SK-N-SH (cell line): ENCODE measurements at regions not wholly inside any gene's neighbourhood (a gene's known extent, or its start where the extent isn't known, plus 50 kb on each side); places are given as distances from the start of the nearest gene placed in this dataset.
A peak's percentile ranks its signal among the peaks of the same experiment; 100 is the strongest.

Experiments
- CTCF ChIA-PET: fragments of 300-600, 350-600 bp; formaldehyde crosslinking; extraction: SDS; loops from one replicate; lab custom pipeline; 2021; lab: Yijun Ruan, JAX
- POLR2A ChIA-PET: fragments of 350-600 bp; sonication (Branson Sonifier 250); formaldehyde crosslinking; extraction: SDS; loops from one replicate; lab custom pipeline; 2020; ENCODE audit warnings: antibody characterized with exemption, inconsistent platforms; lab: Yijun Ruan, JAX
- DNase-seq: peaks from one replicate; pipeline ENCODE4 v3.0.0; 2012
- H2AFZ ChIP-seq: fragments of 200-600 bp; sonication (generic); 2 replicates; pipeline ENCODE4 v1.8.1; 2016; ENCODE audit warnings: antibody characterized with exemption, mild to moderate bottlenecking, low read depth
- H3F3A ChIP-seq: fragments of 200-600 bp; sonication (generic); replicated peaks from 2 replicates; pipeline ENCODE3; 2016; ENCODE audit warnings: antibody characterized with exemption, mild to moderate bottlenecking; ENCODE audit not compliant: insufficient read depth
- H3K27ac ChIP-seq, 2 experiments: fragments of 200-500 bp in 1 of 2; fragments of 200-600 bp in 1 of 2; sonication (Bioruptor generic) in 1 of 2; sonication (generic), shearing (Covaris generic) in 1 of 2; 2 replicates each; pipeline versions ENCODE4 v1.5.1 to v1.6.1; 2014 to 2016; ENCODE audit warnings: low read depth in 2 of 2, inconsistent platforms in 1 of 2, low read length in 1 of 2, mild to moderate bottlenecking in 1 of 2, mixed read lengths in 1 of 2
- H3K27me3 ChIP-seq: fragments of 200-600 bp; sonication (generic), shearing (Covaris generic); 2 replicates; pipeline ENCODE4 v1.6.1; 2016; ENCODE audit warnings: mixed run types; ENCODE audit not compliant: insufficient read depth
- H3K36me3 ChIP-seq, 2 experiments: fragments of 200-500 bp in 1 of 2; fragments of 200-600 bp in 1 of 2; sonication (Bioruptor generic) in 1 of 2; sonication (generic) in 1 of 2; replicated peaks in 1 of 2; 2 replicates each; pipeline versions ENCODE3 to v1.5.1; 2014 to 2016; ENCODE audit warnings: low read length in 1 of 2, mild to moderate bottlenecking in 1 of 2; ENCODE audit not compliant: insufficient read depth in 2 of 2, control insufficient read depth in 1 of 2
- H3K4me1 ChIP-seq, 2 experiments: fragments of 200-500 bp in 1 of 2; fragments of 200-600 bp in 1 of 2; sonication (Bioruptor generic) in 1 of 2; sonication (generic), shearing (Covaris generic) in 1 of 2; 2 replicates each; pipeline versions ENCODE4 v1.5.1 to v1.6.1; 2014 to 2016; ENCODE audit warnings: low read depth in 1 of 2, low read length in 1 of 2, mixed run types in 1 of 2; ENCODE audit not compliant: insufficient read depth in 2 of 2, control insufficient read depth in 1 of 2
- H3K4me2 ChIP-seq: fragments of 200-600 bp; sonication (generic), shearing (Covaris generic); 2 replicates; pipeline ENCODE4 v1.6.1; 2017; ENCODE audit warnings: mixed run types
- H3K4me3 ChIP-seq, 2 experiments: fragments of 200-500 bp in 1 of 2; fragments of 200-600 bp in 1 of 2; sonication (Bioruptor generic) in 1 of 2; sonication (generic), shearing (Covaris generic) in 1 of 2; 2 replicates each; pipeline versions ENCODE4 v1.5.1 to v1.8.1; 2014 to 2016; ENCODE audit warnings: low read depth in 2 of 2, inconsistent platforms in 1 of 2, low read length in 1 of 2, mild to moderate bottlenecking in 1 of 2, mixed read lengths in 1 of 2, moderate library complexity in 1 of 2
- H3K79me2 ChIP-seq: fragments of 200-600 bp; sonication (generic); 2 replicates; pipeline ENCODE4 v1.8.1; 2017; ENCODE audit warnings: mild to moderate bottlenecking; ENCODE audit not compliant: insufficient read depth
- H3K9ac ChIP-seq: fragments of 200-600 bp; sonication (generic); 2 replicates; pipeline ENCODE4 v1.6.1; 2017; ENCODE audit warnings: mixed run types
- H3K9me2 ChIP-seq: fragments of 200-600 bp; sonication (generic); 2 replicates; pipeline ENCODE4 v1.6.1; 2017; ENCODE audit warnings: mixed run types
- H3K9me3 ChIP-seq: fragments of 200-600 bp; sonication (generic); 2 replicates; pipeline ENCODE4 v1.6.1; 2017; ENCODE audit warnings: mixed run types, mild to moderate bottlenecking, moderate library complexity
- H4K20me1 ChIP-seq: fragments of 200-600 bp; sonication (generic); 2 replicates; pipeline ENCODE4 v1.6.1; 2017; ENCODE audit warnings: mild to moderate bottlenecking, mixed run types; ENCODE audit not compliant: insufficient read depth
- CTCF ChIP-seq: fragments of 200-600 bp; sonication (generic); IDR thresholded peaks from 2 replicates; pipeline ENCODE4 v1.6.1; 2017; ENCODE audit warnings: antibody characterized with exemption, mild to moderate bottlenecking, moderate library complexity
- FOSL2 ChIP-seq: IDR thresholded peaks from 2 replicates; pipeline ENCODE4 v1.4.0; 2012; ENCODE audit warnings: low read depth, mild to moderate bottlenecking, moderate library complexity, borderline replicate concordance
- FOXJ3 ChIP-seq: sonication (generic); formaldehyde crosslinking; IDR thresholded peaks from 2 replicates; pipeline ENCODE4 v1.5.1; 2020; ENCODE audit warnings: mild to moderate bottlenecking, missing genetic modification reagents
- FOXM1 ChIP-seq: IDR thresholded peaks from 2 replicates; pipeline ENCODE4 v1.4.0; 2012; ENCODE audit warnings: low read depth, mild to moderate bottlenecking
- PBX3 ChIP-seq: IDR thresholded peaks from 2 replicates; pipeline ENCODE4; 2012
- TAF1 ChIP-seq: IDR thresholded peaks from 2 replicates; pipeline ENCODE4 v1.6.1; 2012; ENCODE audit warnings: low read depth, mild to moderate bottlenecking, low read length, moderate library complexity, borderline replicate concordance
- TCF12 ChIP-seq: IDR thresholded peaks from 2 replicates; pipeline ENCODE4 v1.4.0; 2012
- USF2 ChIP-seq: fragments of 150-350 bp; IDR thresholded peaks from 2 replicates; pipeline ENCODE4 v1.6.1; 2017; ENCODE audit warnings: antibody characterized with exemption, low read length, low read depth, borderline replicate concordance
- ZBTB33 ChIP-seq: IDR thresholded peaks from 2 replicates; pipeline ENCODE4 v1.4.0; 2012; ENCODE audit warnings: low read depth, borderline replicate concordance
- WGBS: methylation state at CpG from one replicate; pipeline ENCODE4 v1.1.6; 2017; ENCODE audit warnings: low lambda C conversion rate; 5-methylcytosine and 5-hydroxymethylcytosine counted together
- TF ChIP-seq, protein P1 (sequence below): IDR thresholded peaks from 2 replicates; pipeline ENCODE4 v1.4.0; 2012; ENCODE audit warnings: low read depth, borderline replicate concordance

GRCh38 chr5:170168797-170169196 lies 63.1 kb downstream of the FOXI1 start:
- no peaks in the 10 kb centered on the region for H3F3A ChIP-seq
- H4K20me1 ChIP-seq, result no peaks in the 10 kb centered on the region
- no peak overlapping the region for H2AFZ ChIP-seq
- H3K9ac ChIP-seq, result no peak overlapping the region
- no peaks in the 10 kb centered on the region for H3K9me3 ChIP-seq
- ChIA-PET POLR2A (no interaction called here), CTCF (interaction anchor here (3.0 kb wide), 1 partner anchor 16 kb away, joined by 16 read pairs; no protein-coding TSS in a partner anchor)
- no peaks in the 10 kb centered on the region for H3K36me3 ChIP-seq
- no peak overlapping the region for H3K4me2 ChIP-seq
- no peak overlapping the region for H3K4me3 ChIP-seq
- TF ChIP-seq TCF12 (no peak), USF2 (no peak)
- no peak for DNase-seq
- H3K27ac ChIP-seq, result peak overlapping the region in 1 of 2 experiments; percentile 53; a peak in 1 of 4 replicates
- H3K27me3 ChIP-seq, result no peaks in the 10 kb centered on the region
- 63% methylated on average over 3 of the region's 3 CpGs for WGBS
- H3K4me1 ChIP-seq, result peaks cover 0 to 12% of the 10 kb centered on the region in 2 experiments; a peak in 1 of 4 replicates
- H3K79me2 ChIP-seq, result no peaks in the 10 kb centered on the region
- H3K9me2 ChIP-seq, result no peaks in the 10 kb centered on the region

DNA sequence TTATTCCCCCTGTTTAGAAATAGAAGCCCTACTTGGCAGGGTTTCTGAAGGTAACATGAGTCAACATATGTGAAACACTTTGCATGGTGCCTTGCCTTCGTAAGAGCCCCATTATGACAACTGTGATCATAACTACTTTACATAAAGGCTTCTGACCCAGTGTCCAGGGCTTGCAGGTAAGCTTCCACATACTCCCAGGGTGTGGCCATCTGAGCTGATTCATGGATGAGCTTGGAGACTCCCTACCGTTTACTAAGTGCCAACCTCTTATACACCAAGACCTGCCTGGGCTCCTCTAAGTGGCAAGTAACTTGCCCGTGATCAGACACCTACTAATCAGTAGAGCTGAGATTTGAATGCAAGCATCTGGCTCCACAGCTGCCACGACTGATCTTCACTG lies 62.8 kb upstream of the C5orf58 start:
- Histone ChIP-seq H3F3A (no peaks in the 10 kb centered on the region), H2AFZ (no peak overlapping the region), H3K27ac (no peak overlapping the region), H3K4me3 (no peak overlapping the region), H3K4me1 (peaks cover 0 to 12% of the 10 kb centered on the region in 2 experiments; a peak in 1 of 4 replicates), H3K9me2 (no peaks in the 10 kb centered on the region), H3K9me3 (no peaks in the 10 kb centered on the region), H3K79me2 (no peaks in the 10 kb centered on the region), H3K36me3 (no peaks in the 10 kb centered on the region), H3K27me3 (no peaks in the 10 kb centered on the region), H3K9ac (no peak overlapping the region), H3K4me2 (no peak overlapping the region), H4K20me1 (no peaks in the 10 kb centered on the region)
- no peak for TF ChIP-seq PBX3
- TF ChIP-seq TAF1, result no peak
- no peak for TF ChIP-seq CTCF
- TF ChIP-seq FOXM1, result no peak
- TF ChIP-seq FOXJ3 (CRISPR knock-in tag), result no peak
- POLR2A ChIA-PET, result no interaction called here
- no peak for DNase-seq
- CTCF ChIA-PET, result interaction anchor here (1.1 to 5.2 kb wide), 3 partner anchors 10 to 70 kb away, joined by 3 to 52 read pairs (median 4); no protein-coding TSS in a partner anchor
- WGBS, result 73% methylated on average over 2 of the region's 4 CpGs

DNA sequence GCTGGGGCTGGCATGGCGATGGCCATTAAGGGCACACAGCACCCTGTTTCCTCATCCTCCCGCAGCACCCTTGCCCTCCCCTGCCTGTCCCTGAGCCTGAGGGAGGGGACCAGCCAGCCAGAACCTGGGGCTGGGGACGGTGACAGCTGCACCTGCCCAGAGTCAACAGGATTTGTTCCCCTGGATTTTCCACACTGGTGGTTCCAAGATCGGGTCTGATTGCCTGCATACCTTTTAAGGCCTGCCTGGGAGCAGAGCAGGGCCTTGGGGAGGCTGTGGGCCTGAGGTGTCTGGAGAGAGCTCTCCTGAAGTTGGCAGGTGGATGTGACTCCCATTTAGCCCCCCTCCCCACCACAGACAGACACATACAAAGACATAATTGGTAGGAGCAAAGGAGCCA lies 61.0 kb upstream of the C5orf58 start:
- H3K36me3 ChIP-seq, result no peaks in the 10 kb centered on the region
- H3K4me1 ChIP-seq, result peaks cover 0 to 12% of the 10 kb centered on the region in 2 experiments; a peak in 1 of 4 replicates
- H3K4me3 ChIP-seq, result no peak overlapping the region
- no peaks in the 10 kb centered on the region for H3K79me2 ChIP-seq
- no peaks in the 10 kb centered on the region for H3F3A ChIP-seq
- DNase-seq, result no peak
- no peaks in the 10 kb centered on the region for H3K9me3 ChIP-seq
- no peaks in the 10 kb centered on the region for H3K9me2 ChIP-seq
- POLR2A ChIA-PET, result no interaction called here
- no CpG with 5 or more reads among the region's 4 CpGs for WGBS
- H3K9ac ChIP-seq, result no peak overlapping the region
- H4K20me1 ChIP-seq, result no peaks in the 10 kb centered on the region
- no peak overlapping the region for H3K4me2 ChIP-seq
- TF ChIP-seq, protein P1, sequence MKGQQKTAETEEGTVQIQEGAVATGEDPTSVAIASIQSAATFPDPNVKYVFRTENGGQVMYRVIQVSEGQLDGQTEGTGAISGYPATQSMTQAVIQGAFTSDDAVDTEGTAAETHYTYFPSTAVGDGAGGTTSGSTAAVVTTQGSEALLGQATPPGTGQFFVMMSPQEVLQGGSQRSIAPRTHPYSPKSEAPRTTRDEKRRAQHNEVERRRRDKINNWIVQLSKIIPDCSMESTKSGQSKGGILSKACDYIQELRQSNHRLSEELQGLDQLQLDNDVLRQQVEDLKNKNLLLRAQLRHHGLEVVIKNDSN, result no peak
- TF ChIP-seq ZBTB33, result no peak
- TF ChIP-seq FOSL2, result no peak
- TF ChIP-seq, all 33 proteins: peak for 0
- CTCF ChIA-PET, result interaction anchor here (1.0 to 5.2 kb wide), 3 partner anchors 11 to 71 kb away, joined by 3 to 52 read pairs (median 15); no protein-coding TSS in a partner anchor
- Histone ChIP-seq H2AFZ (no peak overlapping the region), H3K27me3 (no peaks in the 10 kb centered on the region), H3K27ac (no peak overlapping the region)
